Upper lobe of right lung (tissue), 1 donor: ENCODE measurements at regions not wholly inside any gene's neighbourhood (a gene's known extent, or its start where the extent isn't known, plus 50 kb on each side); places are given as distances from the start of the nearest gene placed in this dataset.

Experiments
- ATAC-seq: fragments of 200-7000 bp; cut with Tn5 transposase; one replicate; pipeline ENCODE4 v1.9.1; 2020; ENCODE audit warnings: mild to moderate bottlenecking, moderate library complexity
- DNase-seq: peaks from one replicate; pipeline ENCODE4 v3.0.0-alpha.2; 2020
- H3K27ac ChIP-seq: fragments of 200-600 bp; one replicate; pipeline ENCODE4 v1.8.0; 2022
- H3K27me3 ChIP-seq: fragments of 200-600 bp; one replicate; pipeline ENCODE4 v1.8.0; 2022; ENCODE audit warnings: mild to moderate bottlenecking
- H3K36me3 ChIP-seq: fragments of 200-600 bp; one replicate; pipeline ENCODE4 v1.8.0; 2022
- H3K4me1 ChIP-seq: fragments of 200-600 bp; one replicate; pipeline ENCODE4 v1.8.0; 2022
- H3K4me3 ChIP-seq: fragments of 200-600 bp; one replicate; pipeline ENCODE4 v1.8.0; 2022; ENCODE audit warnings: mild to moderate bottlenecking
- H3K9me3 ChIP-seq: fragments of 200-600 bp; one replicate; pipeline ENCODE4 v1.8.0; 2022
- intact Hi-C: fragments of 100-400 bp; cut with DNase I; formaldehyde crosslinking; loops from one replicate; pipeline ENCODE4 v1.11.0; 2022
- TF ChIP-seq, protein P1 (sequence below): fragments of 200-600 bp; IDR thresholded peaks from one replicate; pipeline ENCODE4 v1.8.0; 2022; ENCODE audit warnings: antibody characterized with exemption
- donor health status: DM: no; HTN: yes; CAD: no; lungs with severe emphysema.

DNA sequence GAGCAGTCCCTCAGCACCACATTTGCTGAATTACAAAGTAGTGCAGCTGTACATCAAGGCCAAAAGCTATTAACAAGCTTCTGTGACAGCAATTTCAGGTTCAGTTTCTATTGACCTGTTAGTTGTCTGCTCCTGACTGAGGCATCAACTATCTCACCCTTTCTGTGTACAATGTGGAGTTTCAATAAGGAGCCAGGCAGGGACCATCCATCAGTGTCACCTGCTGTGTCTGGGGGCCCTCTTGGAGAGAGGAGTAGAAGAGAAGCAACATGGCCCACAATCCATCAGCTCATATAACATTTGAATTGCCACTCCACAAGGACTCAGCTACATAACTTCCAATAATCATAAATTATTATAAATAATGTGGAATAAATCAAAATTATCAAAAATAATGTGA is 72.3 kb upstream of the CCDC196 start:
- DNase-seq, result no peak
- intact Hi-C loops, result no loop called here
- no peaks in the 10 kb centered on the region for H3K9me3 ChIP-seq
- no peak overlapping the region for H3K4me3 ChIP-seq
- TF ChIP-seq, protein P1, sequence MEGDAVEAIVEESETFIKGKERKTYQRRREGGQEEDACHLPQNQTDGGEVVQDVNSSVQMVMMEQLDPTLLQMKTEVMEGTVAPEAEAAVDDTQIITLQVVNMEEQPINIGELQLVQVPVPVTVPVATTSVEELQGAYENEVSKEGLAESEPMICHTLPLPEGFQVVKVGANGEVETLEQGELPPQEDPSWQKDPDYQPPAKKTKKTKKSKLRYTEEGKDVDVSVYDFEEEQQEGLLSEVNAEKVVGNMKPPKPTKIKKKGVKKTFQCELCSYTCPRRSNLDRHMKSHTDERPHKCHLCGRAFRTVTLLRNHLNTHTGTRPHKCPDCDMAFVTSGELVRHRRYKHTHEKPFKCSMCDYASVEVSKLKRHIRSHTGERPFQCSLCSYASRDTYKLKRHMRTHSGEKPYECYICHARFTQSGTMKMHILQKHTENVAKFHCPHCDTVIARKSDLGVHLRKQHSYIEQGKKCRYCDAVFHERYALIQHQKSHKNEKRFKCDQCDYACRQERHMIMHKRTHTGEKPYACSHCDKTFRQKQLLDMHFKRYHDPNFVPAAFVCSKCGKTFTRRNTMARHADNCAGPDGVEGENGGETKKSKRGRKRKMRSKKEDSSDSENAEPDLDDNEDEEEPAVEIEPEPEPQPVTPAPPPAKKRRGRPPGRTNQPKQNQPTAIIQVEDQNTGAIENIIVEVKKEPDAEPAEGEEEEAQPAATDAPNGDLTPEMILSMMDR, result no peak
- no peaks in the 10 kb centered on the region for H3K27me3 ChIP-seq
- no peak overlapping the region for H3K27ac ChIP-seq
- no peaks in the 10 kb centered on the region for H3K36me3 ChIP-seq
- no peaks in the 10 kb centered on the region for H3K4me1 ChIP-seq
- no peak for ATAC-seq

DNA sequence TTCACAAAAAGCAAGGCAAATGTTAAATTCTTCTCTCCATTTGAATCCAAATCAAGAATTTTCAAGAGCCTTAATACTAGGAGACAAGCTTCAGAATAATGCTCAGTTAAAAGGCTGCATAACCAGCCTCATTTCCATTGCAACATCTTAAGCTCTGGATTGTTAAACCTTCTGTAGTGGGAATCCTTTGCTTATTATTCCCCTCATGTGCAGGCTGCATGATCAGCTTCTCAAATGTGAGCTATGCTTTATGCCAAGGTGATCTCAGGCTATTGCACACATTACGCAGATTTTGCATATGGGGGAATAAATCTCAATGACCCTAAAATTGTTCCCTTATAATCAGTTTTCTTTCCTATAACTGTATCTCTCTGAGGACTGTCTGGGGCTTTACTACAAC is 71.7 kb upstream of the CCDC196 start:
- no peaks in the 10 kb centered on the region for H3K36me3 ChIP-seq
- no peaks in the 10 kb centered on the region for H3K4me1 ChIP-seq
- no peak for DNase-seq
- ATAC-seq, result no peak
- TF ChIP-seq, protein P1, result no peak
- no peak overlapping the region for H3K27ac ChIP-seq
- no peak overlapping the region for H3K4me3 ChIP-seq
- H3K27me3 ChIP-seq, result no peaks in the 10 kb centered on the region
- intact Hi-C loops, result no loop called here
- no peaks in the 10 kb centered on the region for H3K9me3 ChIP-seq

DNA sequence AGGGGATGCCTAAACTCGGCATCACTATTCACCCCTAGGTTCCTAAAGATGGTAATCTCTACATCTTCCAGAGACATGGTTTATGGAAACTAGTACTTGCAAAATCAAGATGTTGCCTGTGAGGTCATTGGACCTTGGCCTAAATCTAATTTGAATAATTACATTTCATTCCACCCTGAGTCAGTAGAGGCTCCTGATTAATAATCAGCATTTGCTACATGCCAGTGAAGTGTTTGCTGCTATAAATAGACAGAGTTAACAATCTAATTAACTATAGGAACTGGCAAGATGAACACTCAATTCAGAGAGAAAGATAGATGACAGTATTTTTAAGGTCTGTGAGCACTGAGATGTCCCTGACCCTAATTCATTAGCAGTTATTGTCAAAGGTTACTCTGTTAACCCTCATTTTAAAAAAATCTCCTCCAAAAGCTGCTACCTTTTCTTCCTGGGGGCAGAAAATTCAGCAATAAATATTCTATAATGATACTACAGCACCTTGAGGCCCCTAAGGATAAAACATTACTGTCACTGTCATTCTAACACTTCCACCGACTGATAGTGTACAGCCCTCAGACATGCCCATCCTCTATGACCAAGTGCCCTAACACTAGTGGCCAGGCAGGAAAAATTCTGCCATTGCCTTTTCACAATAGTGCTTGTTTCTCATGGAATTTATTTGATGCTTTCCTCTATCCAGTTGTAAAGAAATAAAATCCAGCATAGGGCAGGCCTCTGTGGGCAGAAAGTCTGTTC is 65.7 kb upstream of the CCDC196 start:
- Histone ChIP-seq H3K27me3 (no peaks in the 10 kb centered on the region), H3K36me3 (no peaks in the 10 kb centered on the region), H3K4me1 (no peaks in the 10 kb centered on the region), H3K27ac (no peak overlapping the region), H3K4me3 (no peak overlapping the region), H3K9me3 (no peaks in the 10 kb centered on the region)
- intact Hi-C loops, result no loop called here
- DNase-seq (no peak), ATAC-seq (no peak)
- TF ChIP-seq, protein P1, result no peak

DNA sequence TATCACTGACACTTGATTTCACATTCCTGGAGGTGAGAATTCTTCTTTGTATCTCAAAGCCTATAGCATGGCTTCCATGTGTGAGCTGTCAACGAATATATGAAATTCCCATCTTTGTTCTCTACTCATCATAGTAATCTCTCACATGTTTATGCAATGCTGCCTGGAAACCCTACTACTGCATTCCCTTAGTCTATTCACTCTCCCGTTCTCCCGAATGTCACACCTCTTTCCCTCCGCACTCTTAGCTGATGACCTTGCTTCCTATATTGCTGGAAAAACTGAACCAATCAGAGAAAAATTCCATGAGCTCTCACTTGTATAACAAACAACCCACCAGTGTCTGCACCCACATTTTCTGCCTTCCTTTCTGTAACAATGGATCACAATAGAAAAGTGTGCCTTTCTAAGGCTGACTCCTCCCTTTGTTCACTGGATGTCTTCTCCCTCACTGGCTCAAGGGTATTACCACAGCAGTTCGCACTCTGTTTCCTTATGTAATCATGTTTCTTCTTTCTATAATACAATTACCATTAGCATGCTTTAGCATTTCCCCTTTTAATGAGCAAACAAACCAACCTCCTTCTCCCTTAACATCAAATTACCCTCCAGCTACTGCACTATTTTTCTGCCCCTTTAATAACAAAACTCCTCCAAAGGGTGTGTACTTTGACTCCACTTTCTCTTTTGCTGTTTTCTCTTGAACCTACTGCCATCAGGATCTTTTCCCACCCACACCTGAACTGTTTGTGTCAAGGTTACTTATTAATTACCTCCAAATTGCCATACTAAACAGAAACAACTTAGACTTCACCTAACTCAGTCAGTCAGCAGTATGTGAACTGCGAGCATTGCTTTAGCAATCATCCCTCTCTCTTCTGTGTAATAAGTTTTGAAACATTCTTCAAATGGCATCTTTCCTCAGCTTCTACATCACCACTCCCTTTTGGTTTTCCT is 63.9 kb upstream of the CCDC196 start:
- H3K4me1 ChIP-seq, result no peaks in the 10 kb centered on the region
- no peak overlapping the region for H3K27ac ChIP-seq
- TF ChIP-seq, protein P1, result no peak
- intact Hi-C loops, result no loop called here
- H3K9me3 ChIP-seq, result no peaks in the 10 kb centered on the region
- H3K4me3 ChIP-seq, result no peak overlapping the region
- ATAC-seq (no peak), DNase-seq (no peak)
- no peaks in the 10 kb centered on the region for H3K36me3 ChIP-seq
- H3K27me3 ChIP-seq, result no peaks in the 10 kb centered on the region

DNA sequence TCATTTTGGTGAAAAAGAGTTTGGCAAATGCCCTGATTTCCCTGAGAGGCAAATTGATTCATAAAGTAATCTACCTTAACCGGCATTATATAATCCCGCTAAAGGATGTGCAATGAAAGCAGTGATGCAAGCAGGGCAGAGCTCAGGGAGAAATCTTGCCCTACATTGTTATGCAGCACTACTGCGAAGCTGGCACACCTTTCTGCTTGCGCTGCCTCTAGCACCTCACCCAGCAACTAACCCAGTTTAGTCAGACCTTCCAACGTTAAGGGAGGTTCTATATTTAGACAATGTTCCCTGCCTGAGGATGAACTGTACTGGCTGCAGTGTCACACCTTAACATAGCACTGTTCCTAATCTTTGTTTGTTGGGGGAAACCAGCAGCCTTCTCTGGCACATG is 60.8 kb upstream of the CCDC196 start:
- Histone ChIP-seq H3K27ac (no peak overlapping the region), H3K36me3 (no peaks in the 10 kb centered on the region), H3K27me3 (no peaks in the 10 kb centered on the region), H3K9me3 (no peaks in the 10 kb centered on the region), H3K4me1 (no peaks in the 10 kb centered on the region), H3K4me3 (no peak overlapping the region)
- DNase-seq, result no peak
- TF ChIP-seq, protein P1, result no peak
- intact Hi-C loops, result no loop called here
- ATAC-seq, result no peak
